Endodermal cell (in vitro differentiated cells): ENCODE measurements at regions not wholly inside any gene's neighbourhood (a gene's known extent, or its start where the extent isn't known, plus 50 kb on each side); places are given as distances from the start of the nearest gene placed in this dataset.

ENCODE experiments used
- DNase-seq: peaks from one replicate; pipeline ENCODE4 v3.0.0-alpha.2; 2017
- H3K27ac ChIP-seq: 2 replicates; pipeline ENCODE4 v1.5.1; 2013; ENCODE audit warnings: mild to moderate bottlenecking, low read depth, low read length, moderate library complexity
- H3K27me3 ChIP-seq: 2 replicates; pipeline ENCODE4 v1.6.1; 2013; ENCODE audit warnings: mild to moderate bottlenecking, low read length, moderate library complexity; ENCODE audit not compliant: insufficient read depth, control insufficient read depth, poor library complexity, severe bottlenecking
- H3K36me3 ChIP-seq: 2 replicates; pipeline ENCODE4 v1.7.0; 2013; ENCODE audit warnings: mild to moderate bottlenecking, low read length, moderate library complexity; ENCODE audit not compliant: control insufficient read depth, insufficient read depth
- H3K4me1 ChIP-seq: one replicate; pipeline ENCODE4 v1.7.0; 2013; ENCODE audit warnings: low read length; ENCODE audit not compliant: control insufficient read depth, insufficient read depth
- H3K4me3 ChIP-seq: 2 replicates; pipeline ENCODE4 v1.5.1; 2013; ENCODE audit warnings: mild to moderate bottlenecking, low read length, moderate library complexity
- H3K9ac ChIP-seq: 2 replicates; pipeline ENCODE4 v1.6.1; 2013; ENCODE audit warnings: mild to moderate bottlenecking, low read length, moderate library complexity; ENCODE audit not compliant: poor library complexity, severe bottlenecking; ENCODE audit errors: extremely low read depth
- H3K9me3 ChIP-seq: 2 replicates; pipeline ENCODE4 v1.6.1; 2013; ENCODE audit warnings: mild to moderate bottlenecking, low read length, moderate library complexity; ENCODE audit not compliant: control insufficient read depth
- H3K27ac Mint-ChIP-seq: 2 replicates; pipeline ENCODE4 v1.8.0; 2020; ENCODE audit warnings: mixed read lengths
- H3K27me3 Mint-ChIP-seq: 2 replicates; pipeline ENCODE4 v1.8.0; 2021; ENCODE audit warnings: mild to moderate bottlenecking, mixed read lengths; ENCODE audit not compliant: insufficient read depth
- H3K36me3 Mint-ChIP-seq: 2 replicates; pipeline ENCODE4 v1.8.0; 2020; ENCODE audit warnings: low read depth, mixed read lengths
- H3K4me1 Mint-ChIP-seq: 2 replicates; pipeline ENCODE4 v1.8.0; 2020; ENCODE audit warnings: mixed read lengths
- H3K4me3 Mint-ChIP-seq: 2 replicates; pipeline ENCODE4 v1.8.0; 2020; ENCODE audit warnings: mild to moderate bottlenecking, moderate library complexity, mixed read lengths
- H3K9me3 Mint-ChIP-seq: 2 replicates; pipeline ENCODE4 v1.8.0; 2020; ENCODE audit warnings: mild to moderate bottlenecking, mixed read lengths
- WGBS, 2 experiments: methylation state at CpG; one replicate each; pipeline versions ENCODE4 v1.1.5 to v1.1.7; 2013; ENCODE audit warnings: missing lambda C conversion rate in 2 of 2, mixed read lengths in 1 of 2; ENCODE audit not compliant: insufficient coverage in 1 of 2, insufficient read length in 1 of 2; 5-methylcytosine and 5-hydroxymethylcytosine counted together
- TF ChIP-seq, protein P1 (sequence below): fragments of 200-600 bp; sonication (generic); conservative IDR thresholded peaks from 2 replicates; pipeline ENCODE4 v1.5.0; 2021; ENCODE audit warnings: antibody characterized with exemption, mild to moderate bottlenecking

GRCh38 chr4:60846678-60847077 lies 353.4 kb upstream of the ADGRL3 start:
- TF ChIP-seq, protein P1, sequence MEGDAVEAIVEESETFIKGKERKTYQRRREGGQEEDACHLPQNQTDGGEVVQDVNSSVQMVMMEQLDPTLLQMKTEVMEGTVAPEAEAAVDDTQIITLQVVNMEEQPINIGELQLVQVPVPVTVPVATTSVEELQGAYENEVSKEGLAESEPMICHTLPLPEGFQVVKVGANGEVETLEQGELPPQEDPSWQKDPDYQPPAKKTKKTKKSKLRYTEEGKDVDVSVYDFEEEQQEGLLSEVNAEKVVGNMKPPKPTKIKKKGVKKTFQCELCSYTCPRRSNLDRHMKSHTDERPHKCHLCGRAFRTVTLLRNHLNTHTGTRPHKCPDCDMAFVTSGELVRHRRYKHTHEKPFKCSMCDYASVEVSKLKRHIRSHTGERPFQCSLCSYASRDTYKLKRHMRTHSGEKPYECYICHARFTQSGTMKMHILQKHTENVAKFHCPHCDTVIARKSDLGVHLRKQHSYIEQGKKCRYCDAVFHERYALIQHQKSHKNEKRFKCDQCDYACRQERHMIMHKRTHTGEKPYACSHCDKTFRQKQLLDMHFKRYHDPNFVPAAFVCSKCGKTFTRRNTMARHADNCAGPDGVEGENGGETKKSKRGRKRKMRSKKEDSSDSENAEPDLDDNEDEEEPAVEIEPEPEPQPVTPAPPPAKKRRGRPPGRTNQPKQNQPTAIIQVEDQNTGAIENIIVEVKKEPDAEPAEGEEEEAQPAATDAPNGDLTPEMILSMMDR, result no peak
- Histone ChIP-seq H3K4me3 (no peak overlapping the region), H3K9me3 (no peaks in the 10 kb centered on the region)

DNA sequence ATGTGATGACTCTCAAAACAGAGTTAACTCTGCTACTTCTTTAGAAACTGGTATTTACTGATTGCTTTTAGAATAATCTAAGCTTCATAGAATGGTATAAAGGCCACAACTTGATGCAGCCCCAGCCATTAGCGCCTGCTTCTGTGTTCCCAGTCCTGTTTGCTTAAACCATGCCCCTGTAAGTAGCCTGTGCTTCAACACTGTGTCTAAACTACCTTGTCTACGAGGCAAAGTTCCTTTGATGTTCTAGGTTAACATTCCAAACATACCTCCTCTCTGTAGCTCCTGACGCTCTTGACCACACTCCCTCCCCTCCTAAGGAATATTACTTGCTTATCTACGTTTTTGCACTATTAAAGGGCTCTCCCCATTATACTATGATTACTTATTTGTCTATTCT lies 352.5 kb upstream of the ADGRL3 start:
- Histone ChIP-seq H3K4me1 (no peaks in the 10 kb centered on the region), H3K36me3 (no peaks in the 10 kb centered on the region), H3K4me3 (no peak overlapping the region), H3K27ac (no peak overlapping the region), H3K27me3 (no peaks in the 10 kb centered on the region), H3K9me3 (no peaks in the 10 kb centered on the region), H3K9ac (no peak overlapping the region)
- no peak overlapping the region for H3K27ac Mint-ChIP-seq
- peak; percentile 62 for DNase-seq
- TF ChIP-seq, protein P1, result no peak
- H3K36me3 Mint-ChIP-seq, result no peaks in the 10 kb centered on the region
- peaks cover 8% of the 10 kb centered on the region for H3K9me3 Mint-ChIP-seq
- no peaks in the 10 kb centered on the region for H3K27me3 Mint-ChIP-seq
- no peak overlapping the region for H3K4me3 Mint-ChIP-seq
- 60 to 73% methylated on average over 2 to 4 of the region's 4 CpGs for WGBS, 2 experiments
- H3K4me1 Mint-ChIP-seq, result peaks cover 8% of the 10 kb centered on the region

More at GRCh38 chr4:60846678-60847077, 353.4 kb upstream of the ADGRL3 start:
- Mint-ChIP-seq H3K36me3 (no peaks in the 10 kb centered on the region), H3K27ac (no peak overlapping the region), H3K9me3 (no peaks in the 10 kb centered on the region), H3K27me3 (no peaks in the 10 kb centered on the region), H3K4me1 (peaks cover 8% of the 10 kb centered on the region), H3K4me3 (no peak overlapping the region)
- Histone ChIP-seq H3K27ac (no peak overlapping the region), H3K9ac (no peak overlapping the region), H3K4me1 (no peaks in the 10 kb centered on the region), H3K27me3 (no peaks in the 10 kb centered on the region), H3K36me3 (no peaks in the 10 kb centered on the region)
- 91% methylated on average over 3 of the region's 4 CpGs; no CpG with 5 or more reads in 1 of the 2 experiments for WGBS, 2 experiments
- no peak for DNase-seq

DNA sequence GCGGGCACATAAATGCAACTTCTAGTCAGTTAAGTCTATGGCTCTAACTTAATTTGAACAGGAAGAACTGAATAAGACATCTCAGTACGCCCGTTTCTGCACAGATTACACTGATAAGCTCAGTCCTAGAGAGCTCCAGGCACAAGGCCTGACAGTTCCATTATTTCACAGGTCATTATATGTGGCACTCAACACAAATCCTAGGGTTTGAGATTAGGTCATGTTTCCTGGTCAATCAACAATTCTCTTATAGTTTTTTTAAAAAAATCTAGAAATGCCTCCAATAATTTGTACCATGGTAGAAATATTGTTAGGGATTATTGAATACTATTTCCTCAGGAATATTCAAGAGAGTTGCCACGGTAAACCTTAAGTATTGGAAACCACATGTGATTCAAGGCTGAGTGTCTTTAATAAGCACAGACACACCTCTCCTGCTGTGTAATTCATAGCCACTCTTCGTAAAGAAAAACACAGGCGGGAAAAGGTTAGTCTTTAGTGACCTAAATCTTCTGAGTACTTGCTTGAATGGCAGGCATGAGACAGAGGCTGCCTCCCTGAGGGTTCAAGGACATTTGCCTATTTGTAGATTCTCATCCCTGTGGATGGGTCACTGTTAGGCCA lies 342.9 kb upstream of the ADGRL3 start:
- Histone ChIP-seq H3K27me3 (no peaks in the 10 kb centered on the region), H3K4me3 (no peak overlapping the region), H3K9ac (no peak overlapping the region), H3K9me3 (no peaks in the 10 kb centered on the region), H3K36me3 (no peaks in the 10 kb centered on the region), H3K4me1 (no peaks in the 10 kb centered on the region), H3K27ac (peak overlapping the region; percentile 51)
- WGBS, 2 experiments, result 73 to 88% methylated on average over 5 to 6 of the region's 6 CpGs
- DNase-seq, result no peak
- H3K27ac Mint-ChIP-seq, result no peak overlapping the region
- no peaks in the 10 kb centered on the region for H3K36me3 Mint-ChIP-seq
- no peak overlapping the region for H3K4me3 Mint-ChIP-seq
- no peaks in the 10 kb centered on the region for H3K4me1 Mint-ChIP-seq
- TF ChIP-seq, protein P1, result no peak
- H3K27me3 Mint-ChIP-seq, result no peaks in the 10 kb centered on the region
- peaks cover 7% of the 10 kb centered on the region for H3K9me3 Mint-ChIP-seq
